ENCODE measurements at regions not wholly inside any gene's neighbourhood (a gene's known extent, or its start where the extent isn't known, plus 50 kb on each side); places are given as distances from the start of the nearest gene placed in this dataset.

GRCh38 chr12:43255522-43256111 lies 296.4 kb downstream of the ADAMTS20 start:
- Mint-ChIP-seq H3K27me3 (no peaks in the 10 kb centered on the region), H3K27ac (no peak overlapping the region), H3K36me3 (no peaks in the 10 kb centered on the region), H3K4me3 (no peak overlapping the region), H3K4me1 (no peaks in the 10 kb centered on the region), H3K9me3 (peaks cover 0 to 4% (median 2%) of the 10 kb centered on the region in 8 donors)
- H3K4me3 ChIP-seq (ENCODE audit: low read length in 2 of 2): no peak overlapping the region
- intact Hi-C loops (cut with micrococcal nuclease): no loop called here
- H3K27me3 ChIP-seq (ENCODE audit: insufficient read depth, low read length): no peaks in the 10 kb centered on the region
- no peaks in the 10 kb centered on the region for H3K4me1 ChIP-seq (ENCODE audit: insufficient read depth, low read length)
- ChIA-PET POLR2A (ENCODE audit: partially characterized antibody) (no interaction called here), CTCF (ENCODE audit: partially characterized antibody) (no interaction called here)
- no peaks in the 10 kb centered on the region for H3K9me3 ChIP-seq (ENCODE audit: control insufficient read depth in 1 of 2, low read length in 2 of 2)
- DNase-seq: no peak
- no peaks in the 10 kb centered on the region for H3K36me3 ChIP-seq (ENCODE audit: insufficient read depth, low read length)
- no peak overlapping the region for H3K27ac ChIP-seq (ENCODE audit: low read depth, low read length)

- Mint-ChIP-seq H3K27ac (no peak overlapping the region), H3K9me3 (peaks cover 0 to 6% (median 2%) of the 10 kb centered on the region in 8 donors), H3K27me3 (no peaks in the 10 kb centered on the region), H3K4me1 (no peaks in the 10 kb centered on the region), H3K36me3 (no peaks in the 10 kb centered on the region), H3K4me3 (no peak overlapping the region)
- Histone ChIP-seq H3K36me3 (ENCODE audit: insufficient read depth, low read length) (no peaks in the 10 kb centered on the region), H3K4me1 (ENCODE audit: insufficient read depth, low read length) (no peaks in the 10 kb centered on the region), H3K4me3 (ENCODE audit: low read length in 2 of 2) (no peak overlapping the region), H3K27me3 (ENCODE audit: insufficient read depth, low read length) (no peaks in the 10 kb centered on the region), H3K9me3 (ENCODE audit: control insufficient read depth in 1 of 2, low read length in 2 of 2) (no peaks in the 10 kb centered on the region), H3K27ac (ENCODE audit: low read depth, low read length) (no peak overlapping the region)
- intact Hi-C loops (cut with micrococcal nuclease): no loop called here
- DNase-seq: no peak
- ChIA-PET POLR2A (ENCODE audit: partially characterized antibody) (no interaction called here), CTCF (ENCODE audit: partially characterized antibody) (no interaction called here)
These were observed 299.4 kb downstream of the ADAMTS20 start for GRCh38 chr12:43252585-43252984.

- no peak overlapping the region for H3K4me3 ChIP-seq (ENCODE audit: low read length in 2 of 2)
- no peak overlapping the region for H3K27ac Mint-ChIP-seq
- no peaks in the 10 kb centered on the region for H3K27me3 ChIP-seq (ENCODE audit: insufficient read depth, low read length)
- no peaks in the 10 kb centered on the region for H3K9me3 ChIP-seq (ENCODE audit: control insufficient read depth in 1 of 2, low read length in 2 of 2)
- H3K9me3 Mint-ChIP-seq: peaks cover 0 to 8% (median 0%) of the 10 kb centered on the region in 8 donors
- intact Hi-C loops (cut with micrococcal nuclease): no loop called here
- H3K4me3 Mint-ChIP-seq: no peak overlapping the region
- no peaks in the 10 kb centered on the region for H3K4me1 ChIP-seq (ENCODE audit: insufficient read depth, low read length)
- no peak for DNase-seq
- no peak overlapping the region for H3K27ac ChIP-seq (ENCODE audit: low read depth, low read length)
- H3K4me1 Mint-ChIP-seq: no peaks in the 10 kb centered on the region
- POLR2A ChIA-PET (ENCODE audit: partially characterized antibody): no interaction called here
- no peaks in the 10 kb centered on the region for H3K27me3 Mint-ChIP-seq
- no peaks in the 10 kb centered on the region for H3K36me3 ChIP-seq (ENCODE audit: insufficient read depth, low read length)
- CTCF ChIA-PET (ENCODE audit: partially characterized antibody): no interaction called here
- no peaks in the 10 kb centered on the region for H3K36me3 Mint-ChIP-seq
These were observed 306.1 kb downstream of the ADAMTS20 start for GRCh38 chr12:43245947-43246346.

- CTCF ChIA-PET (ENCODE audit: partially characterized antibody): no interaction called here
- H3K4me3 ChIP-seq (ENCODE audit: low read length in 2 of 2): no peak overlapping the region
- no peak for DNase-seq
- no peaks in the 10 kb centered on the region for H3K36me3 ChIP-seq (ENCODE audit: insufficient read depth, low read length)
- Mint-ChIP-seq H3K27ac (no peak overlapping the region), H3K27me3 (no peaks in the 10 kb centered on the region), H3K4me1 (no peaks in the 10 kb centered on the region), H3K9me3 (peaks cover 0 to 9% (median 0%) of the 10 kb centered on the region in 8 donors), H3K36me3 (no peaks in the 10 kb centered on the region), H3K4me3 (no peak overlapping the region)
- intact Hi-C loops (cut with micrococcal nuclease): no loop called here
- POLR2A ChIA-PET (ENCODE audit: partially characterized antibody): no interaction called here
- H3K27me3 ChIP-seq (ENCODE audit: insufficient read depth, low read length): no peaks in the 10 kb centered on the region
- no peak overlapping the region for H3K27ac ChIP-seq (ENCODE audit: low read depth, low read length)
- H3K4me1 ChIP-seq (ENCODE audit: insufficient read depth, low read length): no peaks in the 10 kb centered on the region
- no peaks in the 10 kb centered on the region for H3K9me3 ChIP-seq (ENCODE audit: control insufficient read depth in 1 of 2, low read length in 2 of 2)
These were observed 310.0 kb downstream of the ADAMTS20 start for GRCh38 chr12:43241986-43242385.

GRCh38 chr12:43238281-43238680 lies 313.7 kb downstream of the ADAMTS20 start:
- POLR2A ChIA-PET (ENCODE audit: partially characterized antibody): no interaction called here
- Mint-ChIP-seq H3K9me3 (peaks cover 0 to 9% (median 1%) of the 10 kb centered on the region in 8 donors), H3K27ac (no peak overlapping the region), H3K27me3 (no peaks in the 10 kb centered on the region), H3K4me1 (no peaks in the 10 kb centered on the region), H3K36me3 (no peaks in the 10 kb centered on the region), H3K4me3 (no peak overlapping the region)
- no peak overlapping the region for H3K27ac ChIP-seq (ENCODE audit: low read depth, low read length)
- CTCF ChIA-PET (ENCODE audit: partially characterized antibody): no interaction called here
- DNase-seq: no peak
- H3K27me3 ChIP-seq (ENCODE audit: insufficient read depth, low read length): no peaks in the 10 kb centered on the region
- no peaks in the 10 kb centered on the region for H3K9me3 ChIP-seq (ENCODE audit: control insufficient read depth in 1 of 2, low read length in 2 of 2)
- H3K36me3 ChIP-seq (ENCODE audit: insufficient read depth, low read length): no peaks in the 10 kb centered on the region
- intact Hi-C loops (cut with micrococcal nuclease): no loop called here
- no peaks in the 10 kb centered on the region for H3K4me1 ChIP-seq (ENCODE audit: insufficient read depth, low read length)
- H3K4me3 ChIP-seq (ENCODE audit: low read length in 2 of 2): no peak overlapping the region

GRCh38 chr12:43237238-43237879 lies 314.6 kb downstream of the ADAMTS20 start:
- Histone ChIP-seq H3K4me3 (ENCODE audit: low read length in 2 of 2) (no peak overlapping the region), H3K27me3 (ENCODE audit: insufficient read depth, low read length) (no peaks in the 10 kb centered on the region), H3K27ac (ENCODE audit: low read depth, low read length) (no peak overlapping the region), H3K4me1 (ENCODE audit: insufficient read depth, low read length) (no peaks in the 10 kb centered on the region), H3K9me3 (ENCODE audit: control insufficient read depth in 1 of 2, low read length in 2 of 2) (no peaks in the 10 kb centered on the region), H3K36me3 (ENCODE audit: insufficient read depth, low read length) (no peaks in the 10 kb centered on the region)
- Mint-ChIP-seq H3K9me3 (peaks cover 0 to 9% (median 1%) of the 10 kb centered on the region in 8 donors), H3K4me1 (no peaks in the 10 kb centered on the region), H3K4me3 (no peak overlapping the region), H3K27me3 (no peaks in the 10 kb centered on the region), H3K27ac (no peak overlapping the region), H3K36me3 (no peaks in the 10 kb centered on the region)
- CTCF ChIA-PET (ENCODE audit: partially characterized antibody): no interaction called here
- DNase-seq: no peak
- intact Hi-C loops (cut with micrococcal nuclease): no loop called here
- POLR2A ChIA-PET (ENCODE audit: partially characterized antibody): no interaction called here

GRCh38 chr12:43235721-43236120 lies 316.3 kb downstream of the ADAMTS20 start:
- no peaks in the 10 kb centered on the region for H3K4me1 Mint-ChIP-seq
- CTCF ChIA-PET (ENCODE audit: partially characterized antibody): no interaction called here
- H3K9me3 Mint-ChIP-seq: peaks cover 0 to 9% (median 1%) of the 10 kb centered on the region in 8 donors
- no peak overlapping the region for H3K27ac ChIP-seq (ENCODE audit: low read depth, low read length)
- intact Hi-C loops (cut with micrococcal nuclease): no loop called here
- H3K4me1 ChIP-seq (ENCODE audit: insufficient read depth, low read length): no peaks in the 10 kb centered on the region
- POLR2A ChIA-PET (ENCODE audit: partially characterized antibody): no interaction called here
- no peaks in the 10 kb centered on the region for H3K36me3 Mint-ChIP-seq
- no peak overlapping the region for H3K4me3 Mint-ChIP-seq
- no peaks in the 10 kb centered on the region for H3K27me3 ChIP-seq (ENCODE audit: insufficient read depth, low read length)
- DNase-seq: no peak
- H3K27me3 Mint-ChIP-seq: no peaks in the 10 kb centered on the region
- H3K27ac Mint-ChIP-seq: no peak overlapping the region
- H3K9me3 ChIP-seq (ENCODE audit: control insufficient read depth in 1 of 2, low read length in 2 of 2): no peaks in the 10 kb centered on the region
- no peaks in the 10 kb centered on the region for H3K36me3 ChIP-seq (ENCODE audit: insufficient read depth, low read length)
- H3K4me3 ChIP-seq (ENCODE audit: low read length in 2 of 2): no peak overlapping the region

Measured in CD4-positive, alpha-beta memory T cell (primary cell).